WTC11 (cell line): ENCODE measurements at regions not wholly inside any gene's neighbourhood (a gene's known extent, or its start where the extent isn't known, plus 50 kb on each side); places are given as distances from the start of the nearest gene placed in this dataset.

ENCODE experiments used
- NR3C1 ChIP-seq: sonication (generic); formaldehyde crosslinking; conservative IDR thresholded peaks from 2 replicates; pipeline ENCODE4 v1.8.1; 2023; ENCODE audit warnings: low read depth, mild to moderate bottlenecking, missing genetic modification reagents
- PRRX2 ChIP-seq: fragments of 250-450 bp; sonication (Bioruptor Pico); IDR thresholded peaks from 2 replicates; pipeline ENCODE4 v1.8.0; 2021; ENCODE audit warnings: mild to moderate bottlenecking
- SMAD3 ChIP-seq: sonication (generic); formaldehyde crosslinking; IDR thresholded peaks from 2 replicates; pipeline ENCODE4 v1.8.0; 2022; ENCODE audit warnings: missing genetic modification reagents, mild to moderate bottlenecking, borderline replicate concordance
- TF ChIP-seq, protein P1 (sequence below): fragments of 200-600 bp; IDR thresholded peaks from 2 replicates; pipeline ENCODE4 v1.8.0; 2022; ENCODE audit warnings: antibody characterized with exemption

DNA sequence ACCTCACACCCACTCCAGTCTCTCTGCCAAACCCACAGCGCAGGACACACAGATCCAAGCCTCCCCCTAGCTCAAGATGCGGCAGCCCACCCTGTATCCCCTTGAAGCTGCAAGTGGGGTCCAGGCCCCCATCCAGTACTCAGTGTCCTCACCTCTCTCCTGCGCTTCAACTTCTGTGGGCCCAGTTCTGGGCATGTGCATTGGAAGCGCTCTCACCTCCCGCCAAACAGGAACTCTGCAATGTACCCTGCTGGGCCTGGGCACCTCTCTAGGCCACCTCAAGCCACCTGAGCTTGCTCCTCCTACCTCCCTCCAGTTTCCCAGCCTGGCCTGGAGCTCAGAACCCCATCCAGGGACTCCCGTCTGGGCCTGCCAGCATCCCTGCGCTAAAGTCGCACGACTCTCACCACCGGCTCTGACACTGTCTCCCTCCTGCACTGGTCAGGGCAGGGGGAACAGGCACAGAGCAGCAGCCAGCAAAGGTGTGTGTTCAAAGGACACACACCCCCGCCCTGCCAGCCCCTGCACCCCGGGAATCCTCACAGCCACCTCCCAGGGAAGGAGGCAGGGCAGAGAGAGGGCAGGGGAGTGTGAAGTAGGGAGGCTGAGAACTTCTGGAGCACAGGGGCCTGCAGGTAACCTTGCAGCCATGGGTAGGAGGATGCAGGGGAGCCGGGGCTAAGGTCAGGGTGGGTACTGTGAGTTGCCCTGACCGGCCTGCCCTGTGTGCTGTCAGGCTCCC lies 51.7 kb upstream of the MSMB start:
- TF ChIP-seq, protein P1, sequence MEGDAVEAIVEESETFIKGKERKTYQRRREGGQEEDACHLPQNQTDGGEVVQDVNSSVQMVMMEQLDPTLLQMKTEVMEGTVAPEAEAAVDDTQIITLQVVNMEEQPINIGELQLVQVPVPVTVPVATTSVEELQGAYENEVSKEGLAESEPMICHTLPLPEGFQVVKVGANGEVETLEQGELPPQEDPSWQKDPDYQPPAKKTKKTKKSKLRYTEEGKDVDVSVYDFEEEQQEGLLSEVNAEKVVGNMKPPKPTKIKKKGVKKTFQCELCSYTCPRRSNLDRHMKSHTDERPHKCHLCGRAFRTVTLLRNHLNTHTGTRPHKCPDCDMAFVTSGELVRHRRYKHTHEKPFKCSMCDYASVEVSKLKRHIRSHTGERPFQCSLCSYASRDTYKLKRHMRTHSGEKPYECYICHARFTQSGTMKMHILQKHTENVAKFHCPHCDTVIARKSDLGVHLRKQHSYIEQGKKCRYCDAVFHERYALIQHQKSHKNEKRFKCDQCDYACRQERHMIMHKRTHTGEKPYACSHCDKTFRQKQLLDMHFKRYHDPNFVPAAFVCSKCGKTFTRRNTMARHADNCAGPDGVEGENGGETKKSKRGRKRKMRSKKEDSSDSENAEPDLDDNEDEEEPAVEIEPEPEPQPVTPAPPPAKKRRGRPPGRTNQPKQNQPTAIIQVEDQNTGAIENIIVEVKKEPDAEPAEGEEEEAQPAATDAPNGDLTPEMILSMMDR, result no peak
- no peak for TF ChIP-seq SMAD3 (CRISPR knock-in tag)
- TF ChIP-seq NR3C1 (CRISPR knock-in tag), result no peak
- TF ChIP-seq PRRX2 (CRISPR knock-in tag), result no peak
